ENCODE measurements at regions not wholly inside any gene's neighbourhood (a gene's known extent, or its start where the extent isn't known, plus 50 kb on each side); places are given as distances from the start of the nearest gene placed in this dataset.
"Not testable (repeated sequence)": the region's sequence is repeated elsewhere in the genome, so short reads cannot be mapped to it uniquely, and the experiment has no call there.

DNA sequence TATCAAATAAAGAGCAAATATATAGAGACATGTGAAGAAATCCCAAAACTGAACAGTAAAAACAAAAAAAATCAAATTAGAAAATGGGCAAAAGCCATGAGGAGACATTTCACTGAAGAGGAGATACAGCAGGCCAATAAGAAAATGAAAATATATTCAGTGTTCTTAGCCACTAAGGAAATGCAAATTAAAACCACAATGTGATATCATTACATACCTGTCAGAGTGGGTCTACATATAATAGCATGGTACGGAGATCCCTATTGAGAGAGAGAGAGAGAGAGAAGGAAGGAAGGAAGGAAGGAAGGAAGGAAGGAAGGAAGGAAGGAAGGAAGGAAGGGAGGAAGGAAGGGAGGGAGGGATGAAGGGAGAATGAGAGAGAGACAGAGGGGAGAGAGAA, 707.0 kb upstream of the ACTRT1 start:
- no peak for DNase-seq

DNA sequence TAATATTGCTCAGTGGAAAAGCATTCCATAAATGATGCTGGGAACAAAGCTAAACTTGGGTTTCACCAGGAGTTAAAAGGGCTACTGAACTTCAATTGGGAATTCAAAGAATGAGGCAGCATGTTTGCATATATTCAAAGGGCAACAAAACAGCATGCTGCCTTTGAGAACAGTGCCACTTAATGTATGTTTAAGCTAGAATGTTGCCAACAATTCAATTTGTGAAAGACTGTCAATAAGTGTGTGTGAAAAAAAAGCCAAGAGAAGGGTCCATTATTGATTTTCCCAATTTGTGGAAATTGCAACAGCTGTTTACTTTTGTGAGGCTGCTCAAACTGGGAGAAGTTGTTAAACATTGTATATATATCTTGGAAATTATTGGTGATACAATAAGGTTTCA, 701.9 kb upstream of the ACTRT1 start:
- DNase-seq: no peak

DNA sequence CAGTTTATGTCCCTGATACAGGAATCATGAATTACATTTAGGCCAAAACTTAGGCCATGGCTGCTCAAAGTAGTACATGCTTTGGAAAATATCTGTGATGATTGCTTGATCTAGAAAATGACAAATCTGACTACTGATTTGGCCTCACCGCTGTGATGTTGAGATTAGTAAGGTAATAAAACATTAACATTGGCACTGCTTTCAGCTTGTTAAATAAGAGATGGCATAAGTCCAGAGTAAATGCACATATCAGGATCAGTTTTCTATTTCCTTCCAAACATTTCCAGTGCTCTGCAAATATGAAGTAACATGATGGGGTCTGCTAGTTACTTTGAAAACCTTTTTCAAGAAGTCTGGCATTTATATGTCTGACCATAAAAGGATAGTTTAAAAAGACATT, 687.3 kb upstream of the ACTRT1 start:
- no peak for DNase-seq

- no peak for DNase-seq
Measured at GRCh38 chrX:128728943-128729342, 676.7 kb upstream of the ACTRT1 start.

- DNase-seq: no peak
Measured at GRCh38 chrX:128717635-128718578, 665.7 kb upstream of the ACTRT1 start.

DNA sequence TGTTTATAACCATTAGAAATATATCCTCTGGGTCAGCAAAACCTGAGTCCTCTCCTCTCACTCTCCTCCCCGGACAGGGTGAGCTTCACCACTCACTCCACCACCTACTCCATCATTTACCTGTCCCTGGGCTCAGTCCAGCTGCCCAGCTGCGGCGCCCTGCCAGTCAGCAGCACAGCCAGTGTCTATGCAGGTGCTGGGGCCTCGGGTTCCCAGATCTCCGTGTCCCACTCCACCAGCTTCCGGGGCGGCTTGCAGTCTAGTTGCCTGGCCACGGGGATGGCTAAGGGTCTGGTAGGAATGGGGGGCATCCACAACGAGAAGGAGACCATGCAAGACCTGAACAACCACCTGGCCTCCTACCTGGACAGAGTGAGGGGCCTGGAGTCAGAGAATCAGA, 662.2 kb upstream of the ACTRT1 start:
- DNase-seq: no peak

GRCh38 chrX:128699716-128700285, 647.6 kb upstream of the ACTRT1 start:
- no peak for DNase-seq

DNA sequence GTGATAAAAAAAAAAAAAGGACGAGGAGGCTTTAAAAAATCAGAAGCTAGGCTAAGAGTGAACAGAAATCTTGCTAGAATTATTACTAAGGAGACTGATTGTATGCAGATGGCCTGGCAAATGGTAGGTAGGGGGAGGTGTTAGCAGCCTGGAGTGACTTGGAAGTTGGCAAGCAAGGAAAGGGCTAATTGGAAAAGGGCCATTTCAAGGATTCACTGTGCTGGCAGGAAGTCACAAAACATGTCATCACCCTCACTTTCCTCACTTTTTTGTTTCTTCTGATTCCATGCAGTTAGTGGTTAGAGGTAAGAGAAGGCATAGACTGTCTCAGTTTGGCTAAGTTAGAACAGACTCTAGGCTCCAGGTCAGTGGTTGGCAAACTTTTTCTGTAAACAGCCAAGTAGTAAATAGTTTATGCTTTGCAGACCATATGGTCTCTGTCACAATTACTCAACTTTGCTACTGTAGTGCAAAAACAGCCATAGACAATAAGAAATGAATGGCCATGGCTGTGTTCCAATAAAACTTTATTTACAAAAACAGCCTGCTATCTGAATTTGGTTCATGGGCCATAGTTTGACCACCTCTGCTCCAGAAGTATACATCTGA, 646.5 kb upstream of the ACTRT1 start:
- DNase-seq: no peak

DNA sequence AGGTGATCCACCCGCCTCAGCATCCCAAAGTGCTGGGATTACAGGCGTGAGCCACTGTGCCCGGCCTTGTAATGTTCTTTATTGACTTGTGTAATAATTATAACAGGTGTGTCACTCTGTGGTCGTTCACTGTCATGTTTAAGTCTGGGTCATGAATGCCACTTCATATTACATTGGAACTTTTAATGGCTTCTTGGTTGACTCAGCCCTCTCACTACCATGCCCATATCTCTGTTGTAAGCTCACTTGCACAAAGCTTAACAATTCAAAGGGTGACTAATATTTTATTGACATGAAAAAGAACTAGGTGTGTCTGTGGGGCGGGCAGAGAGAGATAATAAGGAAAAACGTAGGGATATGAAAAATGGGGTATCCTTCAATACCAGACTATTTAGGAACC, 639.7 kb upstream of the ACTRT1 start:
- no peak for DNase-seq

DNA sequence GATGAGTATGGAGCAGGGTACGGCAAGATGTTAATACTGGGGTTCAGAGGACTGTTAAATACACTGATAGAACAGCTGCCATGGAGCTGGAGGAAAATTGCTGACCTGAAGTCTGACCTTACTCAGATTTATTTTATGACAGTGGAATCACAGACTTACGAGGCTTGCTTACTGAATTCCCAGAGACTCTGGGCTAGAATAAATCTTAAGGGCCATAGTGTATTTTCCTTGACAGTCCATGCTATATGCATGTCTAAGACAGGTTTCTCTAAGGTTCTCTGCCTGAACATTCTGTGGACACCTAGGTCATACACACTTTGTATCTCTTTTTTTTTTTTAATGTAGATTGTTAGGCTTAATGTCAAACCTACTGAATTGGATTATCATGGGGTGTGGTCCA, 633.2 kb upstream of the ACTRT1 start:
- no peak for DNase-seq

GRCh38 chrX:128676651-128677050, 624.4 kb upstream of the ACTRT1 start:
- DNase-seq: no peak

GRCh38 chrX:128674326-128675086, 622.3 kb upstream of the ACTRT1 start:
- DNase-seq: not testable (repeated sequence)

DNA sequence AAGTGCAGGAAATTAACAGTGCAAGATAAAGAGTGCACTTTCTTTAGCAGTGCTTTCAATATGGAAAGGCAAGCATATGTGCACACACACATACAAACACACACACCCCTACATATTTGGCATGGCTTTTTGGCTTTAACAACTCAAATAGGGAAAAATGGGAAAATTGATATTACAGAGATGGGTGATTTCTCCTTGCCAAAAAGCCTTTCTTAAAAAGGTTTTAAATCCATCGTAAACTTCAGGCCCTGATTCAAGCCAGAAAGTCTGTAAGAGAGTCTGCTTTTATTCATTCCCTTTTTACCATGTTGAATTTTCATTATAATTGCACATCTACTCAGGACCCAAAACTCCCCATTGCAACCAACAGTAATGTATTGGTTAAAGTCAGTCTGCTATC, 612.0 kb upstream of the ACTRT1 start:
- DNase-seq: no peak

- no peak for DNase-seq
Measured at GRCh38 chrX:128653524-128654060, 601.4 kb upstream of the ACTRT1 start.

DNA sequence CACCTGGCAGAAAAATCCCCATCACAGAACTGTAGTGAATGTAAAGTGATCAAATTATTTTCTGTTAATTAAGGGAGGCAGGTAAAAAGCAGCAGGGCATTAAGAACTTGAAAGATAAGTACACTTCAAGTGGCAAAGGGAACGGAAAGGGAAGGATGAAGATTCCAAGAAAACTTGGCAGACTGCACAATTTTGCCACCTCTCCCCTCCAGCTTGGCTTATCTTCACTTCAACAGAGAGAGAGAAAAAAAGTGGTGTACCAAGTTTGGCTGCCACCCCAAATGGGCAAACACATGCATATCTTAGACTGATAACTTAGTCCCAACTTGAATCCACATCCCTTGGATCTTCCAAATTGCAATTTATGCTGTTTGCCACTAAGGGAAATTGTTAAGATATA, 598.1 kb upstream of the ACTRT1 start:
- no peak for DNase-seq

- DNase-seq: no peak
Measured at GRCh38 chrX:128634754-128635153, 582.6 kb upstream of the ACTRT1 start.

GRCh38 chrX:128623361-128623760, 571.2 kb upstream of the ACTRT1 start:
- no peak for DNase-seq

GRCh38 chrX:128622296-128622695, 570.1 kb upstream of the ACTRT1 start:
- DNase-seq: no peak

GRCh38 chrX:128619490-128619889, 567.3 kb upstream of the ACTRT1 start:
- DNase-seq: no peak

DNA sequence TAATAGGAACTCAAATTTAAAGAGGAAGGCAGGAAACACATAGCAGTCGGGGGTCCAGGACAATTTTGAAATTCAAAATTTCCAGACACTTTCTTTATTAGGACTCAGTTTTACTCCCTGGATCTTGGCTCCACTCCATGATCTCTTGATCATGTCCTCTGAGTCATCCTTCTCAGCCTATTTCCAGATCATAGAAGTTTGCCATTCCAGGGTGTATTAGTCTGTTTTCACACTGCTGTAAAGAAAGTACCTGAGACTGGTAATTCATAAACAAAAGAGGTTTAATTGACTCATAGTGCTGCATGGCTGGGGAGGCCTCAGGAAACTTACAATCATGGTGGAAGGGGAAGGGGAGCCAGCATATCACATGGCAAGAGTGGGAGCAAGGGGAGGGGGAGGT, 564.7 kb upstream of the ACTRT1 start:
- no peak for DNase-seq

- not testable (repeated sequence) for DNase-seq
Measured at GRCh38 chrX:128606817-128607216, 554.6 kb upstream of the ACTRT1 start.

GRCh38 chrX:128606357-128606756, 554.2 kb upstream of the ACTRT1 start:
- DNase-seq: not testable (repeated sequence)

- no peak for DNase-seq
Measured at GRCh38 chrX:128601706-128602105, 549.5 kb upstream of the ACTRT1 start.

Data from hippocampal formation (tissue), 2 donors.